ENCODE measurements at regions not wholly inside any gene's neighbourhood (a gene's known extent, or its start where the extent isn't known, plus 50 kb on each side); places are given as distances from the start of the nearest gene placed in this dataset.

GRCh38 chr5:106311230-106311915 is 1359.4 kb downstream of the EFNA5 start:
- H3K4me3 ChIP-seq (ENCODE audit: low read depth, low read length) = no peak overlapping the region
- H3K36me3 ChIP-seq (replicated peaks) = no peaks in the 10 kb centered on the region
- no peak overlapping the region for H3K27ac ChIP-seq
- no peaks in the 10 kb centered on the region for H3K27me3 ChIP-seq (replicated peaks)
- in situ Hi-C loops (cut with HindIII; ENCODE audit: low pct_ligation_motif_present, low sequenced_read_pairs) = no loop called here
- peak; percentile 36 for DNase-seq
- TF ChIP-seq CTCF (IDR thresholded peaks at IDR 0.05; ENCODE audit: low read depth, low read length, missing control alignments) = no peak

DNA sequence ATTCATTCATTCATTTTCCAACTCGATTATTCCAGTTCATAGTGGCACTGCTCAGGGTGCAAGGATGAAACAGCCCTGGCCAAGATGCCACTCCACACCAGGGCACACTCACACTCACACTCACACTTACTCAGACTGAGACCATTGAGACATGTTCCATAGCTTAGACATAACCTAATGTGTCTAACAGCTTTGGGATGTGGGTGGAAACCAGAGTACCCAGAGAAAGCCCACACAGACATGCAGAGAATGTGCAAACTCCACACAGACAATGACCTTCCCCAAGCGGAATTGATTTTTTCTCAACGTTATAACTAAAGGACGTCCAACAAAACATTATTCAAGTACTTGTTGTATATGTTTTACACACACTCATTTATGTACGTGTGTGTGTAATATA is 1363.5 kb downstream of the EFNA5 start:
- no peak for DNase-seq
- Histone ChIP-seq H3K36me3 (replicated peaks) (no peaks in the 10 kb centered on the region), H3K27ac (no peak overlapping the region), H3K4me3 (ENCODE audit: low read depth, low read length) (no peak overlapping the region), H3K27me3 (replicated peaks) (no peaks in the 10 kb centered on the region)
- no peak for TF ChIP-seq CTCF (IDR thresholded peaks at IDR 0.05; ENCODE audit: low read depth, low read length, missing control alignments)
- in situ Hi-C loops (cut with HindIII; ENCODE audit: low pct_ligation_motif_present, low sequenced_read_pairs) = no loop called here

DNA sequence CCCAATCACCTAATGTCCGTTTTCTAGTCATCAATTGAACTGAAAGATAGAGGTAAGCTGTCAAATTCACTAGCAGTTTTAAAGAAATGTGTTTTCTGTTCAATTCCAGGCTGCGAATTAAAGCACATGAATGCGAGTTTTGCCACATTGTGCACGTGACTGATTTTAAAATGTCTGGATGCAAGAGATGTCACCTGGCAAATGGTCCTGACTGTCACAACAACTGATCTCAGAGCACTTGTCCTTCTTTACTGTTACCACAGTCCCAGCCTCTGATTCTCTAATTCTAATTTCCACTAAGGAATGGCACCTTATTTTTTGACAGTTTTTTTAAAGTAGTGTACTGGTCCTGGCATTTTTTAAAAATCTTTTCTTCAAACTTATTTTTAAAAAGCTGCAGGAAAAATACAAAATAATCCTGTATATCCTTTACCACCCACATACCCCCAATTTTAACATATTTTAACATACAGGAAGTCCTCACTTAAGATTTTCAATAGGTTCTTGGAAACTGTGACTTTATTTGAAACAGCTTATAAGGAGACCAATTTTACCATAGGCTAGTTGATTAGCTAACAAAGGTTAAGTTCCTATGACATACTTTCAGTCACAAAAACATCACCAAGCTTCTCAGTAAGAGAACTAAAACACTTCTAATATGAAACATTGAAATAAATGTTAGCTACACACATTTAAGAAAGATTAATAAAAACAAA is 1364.3 kb downstream of the EFNA5 start:
- no peaks in the 10 kb centered on the region for H3K27me3 ChIP-seq (replicated peaks)
- TF ChIP-seq CTCF (IDR thresholded peaks at IDR 0.05; ENCODE audit: low read depth, low read length, missing control alignments) = no peak
- H3K4me3 ChIP-seq (ENCODE audit: low read depth, low read length) = no peak overlapping the region
- H3K36me3 ChIP-seq (replicated peaks) = no peaks in the 10 kb centered on the region
- H3K27ac ChIP-seq = no peak overlapping the region
- DNase-seq = no peak
- in situ Hi-C loops (cut with HindIII; ENCODE audit: low pct_ligation_motif_present, low sequenced_read_pairs) = no loop called here

- Histone ChIP-seq H3K36me3 (replicated peaks) (no peaks in the 10 kb centered on the region), H3K27ac (no peak overlapping the region), H3K4me3 (ENCODE audit: low read depth, low read length) (no peak overlapping the region), H3K27me3 (replicated peaks) (no peaks in the 10 kb centered on the region)
- in situ Hi-C loops (cut with HindIII; ENCODE audit: low pct_ligation_motif_present, low sequenced_read_pairs) = no loop called here
- no peak for DNase-seq
- no peak for TF ChIP-seq CTCF (IDR thresholded peaks at IDR 0.05; ENCODE audit: low read depth, low read length, missing control alignments)
Observed at GRCh38 chr5:106303911-106304310, 1366.8 kb downstream of the EFNA5 start.

DNA sequence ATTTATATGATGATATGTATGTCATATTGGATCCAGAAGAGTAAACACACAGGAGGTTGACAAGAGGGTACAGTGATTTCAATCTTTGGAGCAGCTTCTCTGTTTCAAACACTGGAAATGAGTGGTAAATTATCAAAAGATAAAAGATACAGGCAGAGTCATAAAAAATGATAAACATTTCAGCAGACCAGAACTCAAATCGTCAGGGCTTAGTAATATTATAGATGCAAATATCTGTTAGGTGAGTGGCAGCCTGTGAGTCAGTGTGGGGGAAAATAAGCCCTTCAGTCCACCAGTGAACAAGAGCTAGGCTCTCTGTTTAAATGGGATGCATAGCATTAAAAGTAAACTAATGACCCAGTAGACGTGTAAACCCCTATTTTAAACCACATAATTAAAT is 1378.1 kb downstream of the EFNA5 start:
- H3K27ac ChIP-seq = no peak overlapping the region
- peak; percentile 77 for DNase-seq
- in situ Hi-C loops (cut with HindIII; ENCODE audit: low pct_ligation_motif_present, low sequenced_read_pairs) = no loop called here
- H3K27me3 ChIP-seq (replicated peaks) = no peaks in the 10 kb centered on the region
- H3K36me3 ChIP-seq (replicated peaks) = no peaks in the 10 kb centered on the region
- no peak for TF ChIP-seq CTCF (IDR thresholded peaks at IDR 0.05; ENCODE audit: low read depth, low read length, missing control alignments)
- no peak overlapping the region for H3K4me3 ChIP-seq (ENCODE audit: low read depth, low read length)
